GM12865 (cell line): ENCODE measurements at regions not wholly inside any gene's neighbourhood (a gene's known extent, or its start where the extent isn't known, plus 50 kb on each side); places are given as distances from the start of the nearest gene placed in this dataset.
"Not testable (repeated sequence)": the region's sequence is repeated elsewhere in the genome, so short reads cannot be mapped to it uniquely, and the experiment has no call there.

Experiments used
- DNase-seq: peaks from one replicate; pipeline ENCODE4 v3.0.0; 2010; ENCODE audit warnings: low read depth
- H3K4me3 ChIP-seq: 2 replicates; pipeline ENCODE4 v1.5.1; 2011; ENCODE audit warnings: mild to moderate bottlenecking, low read depth, low read length, control low read depth
- TF ChIP-seq, protein P1 (sequence below): IDR thresholded peaks from 2 replicates; pipeline ENCODE4 v1.5.1; 2011; ENCODE audit warnings: low read length, control low read depth, low read depth, inconsistent platforms; ENCODE audit not compliant: insufficient read depth; ENCODE audit errors: missing control alignments

DNA sequence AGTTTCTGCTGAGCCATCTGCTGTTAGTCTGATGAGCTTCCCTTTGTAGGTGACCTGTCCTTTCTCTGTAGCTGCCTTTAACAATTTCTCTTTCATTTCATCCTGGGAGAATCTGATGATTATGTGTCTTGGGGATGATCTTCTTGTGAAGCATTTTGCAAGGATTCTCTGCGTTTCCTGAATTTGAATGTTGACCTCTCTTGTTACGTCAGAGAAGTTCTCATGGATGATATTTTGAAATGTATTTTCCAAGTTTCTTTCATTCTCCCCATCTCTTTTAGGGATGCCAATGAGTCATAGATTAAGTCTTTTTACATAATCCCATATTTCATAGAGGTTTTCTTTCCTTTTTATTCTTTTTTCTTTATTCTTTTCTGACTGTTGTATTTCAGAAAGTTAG, 184.2 kb upstream of the BET1 start:
- TF ChIP-seq, protein P1, sequence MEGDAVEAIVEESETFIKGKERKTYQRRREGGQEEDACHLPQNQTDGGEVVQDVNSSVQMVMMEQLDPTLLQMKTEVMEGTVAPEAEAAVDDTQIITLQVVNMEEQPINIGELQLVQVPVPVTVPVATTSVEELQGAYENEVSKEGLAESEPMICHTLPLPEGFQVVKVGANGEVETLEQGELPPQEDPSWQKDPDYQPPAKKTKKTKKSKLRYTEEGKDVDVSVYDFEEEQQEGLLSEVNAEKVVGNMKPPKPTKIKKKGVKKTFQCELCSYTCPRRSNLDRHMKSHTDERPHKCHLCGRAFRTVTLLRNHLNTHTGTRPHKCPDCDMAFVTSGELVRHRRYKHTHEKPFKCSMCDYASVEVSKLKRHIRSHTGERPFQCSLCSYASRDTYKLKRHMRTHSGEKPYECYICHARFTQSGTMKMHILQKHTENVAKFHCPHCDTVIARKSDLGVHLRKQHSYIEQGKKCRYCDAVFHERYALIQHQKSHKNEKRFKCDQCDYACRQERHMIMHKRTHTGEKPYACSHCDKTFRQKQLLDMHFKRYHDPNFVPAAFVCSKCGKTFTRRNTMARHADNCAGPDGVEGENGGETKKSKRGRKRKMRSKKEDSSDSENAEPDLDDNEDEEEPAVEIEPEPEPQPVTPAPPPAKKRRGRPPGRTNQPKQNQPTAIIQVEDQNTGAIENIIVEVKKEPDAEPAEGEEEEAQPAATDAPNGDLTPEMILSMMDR = no peak
- no peak for DNase-seq
- H3K4me3 ChIP-seq = no peak overlapping the region

DNA sequence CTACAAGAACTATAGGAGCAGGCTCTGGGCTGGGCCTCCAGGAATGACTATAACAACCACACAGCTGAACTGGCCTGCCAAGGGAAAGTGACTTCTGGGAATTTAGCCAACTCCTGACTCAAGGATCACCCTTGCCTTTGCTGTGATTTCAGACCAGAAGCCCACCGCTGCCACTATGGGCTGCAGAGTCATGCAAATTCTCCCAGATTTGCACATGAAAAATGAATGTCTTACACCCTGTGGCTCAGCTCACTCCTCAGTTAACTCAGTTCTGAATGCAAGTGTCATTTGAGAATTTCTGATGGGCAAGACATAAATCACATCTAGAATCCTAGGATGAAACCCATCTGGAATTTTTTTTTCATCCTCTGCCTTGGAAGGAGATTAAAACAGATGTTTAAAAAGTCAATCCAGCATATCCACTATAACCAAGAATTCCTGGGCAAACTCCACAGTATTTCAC, 186.5 kb upstream of the BET1 start:
- TF ChIP-seq, protein P1 = no peak
- DNase-seq = no peak

DNA sequence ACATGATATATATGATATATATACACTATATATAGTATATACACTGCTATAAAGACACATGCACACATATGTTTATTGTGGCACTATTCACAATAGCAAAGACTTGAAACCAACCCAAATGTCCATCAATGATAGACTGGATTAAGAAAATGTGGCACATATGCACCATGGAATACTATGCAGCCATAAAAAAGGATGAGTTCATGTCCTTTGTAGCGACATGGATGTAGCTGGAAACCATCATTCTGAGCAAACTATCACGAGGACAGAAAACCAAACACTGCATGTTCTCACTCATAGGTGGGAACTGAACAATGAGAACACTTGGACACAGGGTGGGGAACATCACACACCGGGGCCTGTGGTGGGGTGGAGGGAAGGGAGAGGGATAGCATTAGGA, 190.3 kb upstream of the BET1 start:
- not testable (repeated sequence) for DNase-seq

More for the DNA sequence above, 186.5 kb upstream of the BET1 start:
- no peak overlapping the region for H3K4me3 ChIP-seq

DNA sequence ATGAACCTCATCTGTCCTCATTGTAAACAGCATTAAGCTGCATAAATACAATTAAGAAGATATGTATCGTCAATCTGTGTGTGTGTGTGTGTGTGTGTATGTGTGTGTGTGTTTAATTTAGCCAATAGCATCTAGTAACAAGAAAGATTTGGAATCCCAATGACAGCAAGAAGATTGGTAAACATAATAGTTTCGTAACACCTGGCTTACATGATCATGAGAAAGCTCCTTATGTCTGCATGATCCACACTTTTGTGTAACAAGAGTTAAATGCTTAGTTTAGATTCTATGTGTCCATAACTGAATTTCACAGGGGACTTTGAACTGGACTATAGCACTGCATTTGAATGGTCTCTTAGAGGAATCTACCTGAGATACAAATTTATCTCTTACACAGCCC, 191.0 kb upstream of the BET1 start:
- no peak overlapping the region for H3K4me3 ChIP-seq
- no peak for DNase-seq
- TF ChIP-seq, protein P1 = no peak

More for the DNA sequence above, 190.3 kb upstream of the BET1 start:
- not testable (repeated sequence) for H3K4me3 ChIP-seq

DNA sequence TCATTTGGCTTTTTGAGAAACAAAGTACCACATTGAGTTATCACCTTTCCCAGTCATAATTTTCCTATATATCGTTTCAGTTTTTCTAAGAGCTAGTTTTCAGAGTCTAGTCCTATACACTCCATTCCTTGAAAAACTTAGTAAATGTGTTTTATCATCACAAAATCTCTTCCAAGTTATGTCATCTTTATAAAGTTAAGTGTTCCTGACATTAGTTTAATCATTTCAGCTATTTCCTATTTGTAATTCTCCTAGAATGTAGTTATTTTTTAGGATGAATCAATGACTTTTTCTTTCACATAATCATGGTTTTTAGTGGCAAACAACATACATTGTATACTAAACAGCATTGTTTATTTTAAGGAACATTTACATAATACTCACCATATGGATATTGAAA, 191.7 kb upstream of the BET1 start:
- DNase-seq = no peak
- no peak overlapping the region for H3K4me3 ChIP-seq
- TF ChIP-seq, protein P1 = no peak

DNA sequence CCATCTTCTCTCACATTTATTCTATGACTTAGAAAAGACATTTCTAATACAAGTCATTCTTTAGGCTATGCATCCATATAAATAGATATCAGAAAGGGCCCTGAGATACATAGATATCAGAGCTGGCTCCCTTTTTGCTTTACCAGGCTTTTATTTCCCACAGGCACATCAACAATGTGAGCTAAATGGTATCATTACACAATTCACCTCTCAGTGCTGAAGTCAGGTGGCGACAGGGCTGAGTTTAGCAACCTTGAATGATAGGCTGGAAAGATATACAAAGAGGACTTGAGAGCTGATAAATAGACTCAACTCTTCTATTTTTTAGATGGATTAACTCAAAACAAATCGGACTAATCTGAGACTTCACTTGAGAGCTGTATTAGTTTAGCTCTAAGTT, 189.2 kb upstream of the COL1A2 start:
- TF ChIP-seq, protein P1 = no peak
- DNase-seq = no peak
- H3K4me3 ChIP-seq = no peak overlapping the region

DNA sequence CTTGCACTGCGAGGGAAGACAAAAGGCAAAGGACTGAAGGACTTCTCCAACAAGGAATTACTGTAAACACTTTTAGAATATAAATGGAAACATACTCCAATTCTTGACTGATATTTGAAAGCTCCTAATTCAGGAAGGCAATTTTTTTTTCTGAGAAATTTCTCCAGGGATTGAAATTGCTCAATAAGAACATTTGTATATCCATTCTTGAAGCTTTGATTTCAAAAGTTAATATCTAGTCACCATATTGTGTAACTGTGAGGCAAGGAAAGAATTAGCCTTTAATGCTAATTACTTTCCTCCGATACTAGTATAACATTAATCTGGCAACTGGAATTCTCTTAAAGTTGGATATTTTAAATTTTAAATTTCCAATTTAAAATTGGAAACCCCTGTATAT, 188.4 kb upstream of the COL1A2 start:
- TF ChIP-seq, protein P1 = no peak
- no peak for DNase-seq
- H3K4me3 ChIP-seq = no peak overlapping the region

DNA sequence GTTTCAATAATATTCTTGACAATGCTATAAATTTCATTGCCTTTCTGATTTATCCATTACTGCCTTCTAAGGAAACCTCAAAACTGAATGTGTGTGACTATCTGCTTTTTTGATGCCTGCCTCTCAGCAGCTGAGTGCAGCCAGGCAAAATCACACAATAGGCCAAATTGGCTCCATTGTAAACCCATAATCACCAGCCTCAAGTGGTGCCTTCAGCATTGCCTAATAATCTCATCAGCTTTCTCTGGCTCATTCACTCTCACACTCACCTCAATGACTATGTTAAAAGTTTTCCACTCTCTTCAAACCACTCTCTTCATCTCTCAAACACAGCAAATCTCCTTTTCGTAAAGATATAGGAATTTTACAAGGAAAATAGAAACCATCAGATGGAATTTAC, 182.5 kb upstream of the COL1A2 start:
- DNase-seq = no peak
- no peak overlapping the region for H3K4me3 ChIP-seq
- TF ChIP-seq, protein P1 = no peak
